CD4-positive, alpha-beta T cell treated with Interleukin-21 for 1 hour (primary cell): ENCODE measurements at regions not wholly inside any gene's neighbourhood (a gene's known extent, or its start where the extent isn't known, plus 50 kb on each side); places are given as distances from the start of the nearest gene placed in this dataset.
"Not testable (repeated sequence)": the region's sequence is repeated elsewhere in the genome, so short reads cannot be mapped to it uniquely, and the experiment has no call there.

Experiments
- DNase-seq: peaks from one replicate; pipeline ENCODE4 v3.0.0-alpha.2; 2020

- peak; percentile 64 for DNase-seq
Measured at GRCh38 chr14:106530423-106531107, 1004.2 kb downstream of the TMEM121 start.

GRCh38 chr14:106537597-106537996, 1011.2 kb downstream of the TMEM121 start:
- DNase-seq, result not testable (repeated sequence)

- DNase-seq, result no peak
Measured at GRCh38 chr14:106538201-106538600, 1011.8 kb downstream of the TMEM121 start.

GRCh38 chr14:106547735-106548434, 1021.5 kb downstream of the TMEM121 start:
- DNase-seq, result no peak

GRCh38 chr14:106549064-106549463, 1022.7 kb downstream of the TMEM121 start:
- DNase-seq, result no peak

GRCh38 chr14:106551265-106551664, 1024.9 kb downstream of the TMEM121 start:
- DNase-seq, result no peak

- not testable (repeated sequence) for DNase-seq
Measured at GRCh38 chr14:106556211-106556610, 1029.8 kb downstream of the TMEM121 start.

- peak; percentile 71 for DNase-seq
Measured at GRCh38 chr14:106556665-106557289, 1030.4 kb downstream of the TMEM121 start.

- DNase-seq, result no peak
Measured at GRCh38 chr14:106562451-106562850, 1036.1 kb downstream of the TMEM121 start.

- peak; percentile 59 for DNase-seq
Measured at GRCh38 chr14:106564058-106564643, 1037.8 kb downstream of the TMEM121 start.

GRCh38 chr14:106578481-106578880, 1052.1 kb downstream of the TMEM121 start:
- no peak for DNase-seq

- DNase-seq, result no peak
Measured at GRCh38 chr14:106579084-106579483, 1052.7 kb downstream of the TMEM121 start.

GRCh38 chr14:106585692-106586091, 1059.3 kb downstream of the TMEM121 start:
- no peak for DNase-seq

- DNase-seq, result peak; percentile 58
Measured at GRCh38 chr14:106586098-106586704, 1059.8 kb downstream of the TMEM121 start.

GRCh38 chr14:106591539-106591938, 1065.2 kb downstream of the TMEM121 start:
- not testable (repeated sequence) for DNase-seq

GRCh38 chr14:106592115-106592852, 1065.9 kb downstream of the TMEM121 start:
- DNase-seq, result peak; percentile 20

GRCh38 chr14:106599209-106599608, 1072.8 kb downstream of the TMEM121 start:
- no peak for DNase-seq

GRCh38 chr14:106605548-106606448, 1079.4 kb downstream of the TMEM121 start:
- peak; percentile 81 for DNase-seq

GRCh38 chr14:106606936-106607335, 1080.6 kb downstream of the TMEM121 start:
- DNase-seq, result no peak

- DNase-seq, result no peak
Measured at GRCh38 chr14:106610691-106611090, 1084.3 kb downstream of the TMEM121 start.

GRCh38 chr14:106613256-106613655, 1086.9 kb downstream of the TMEM121 start:
- DNase-seq, result no peak
